HCT116 (cell line): ENCODE measurements at regions not wholly inside any gene's neighbourhood (a gene's known extent, or its start where the extent isn't known, plus 50 kb on each side); places are given as distances from the start of the nearest gene placed in this dataset.
"Not testable (repeated sequence)": the region's sequence is repeated elsewhere in the genome, so short reads cannot be mapped to it uniquely, and the experiment has no call there.

Source experiments
- ATAC-seq: fragments of 200-7000 bp; cut with Tn5 transposase; 2 replicates; pipeline ENCODE4 v1.9.1; 2020; ENCODE audit warnings: mild to moderate bottlenecking, moderate library complexity
- BruUV-seq: library from RNA; stranded (reverse); fragments of 400-500 nt; replicated peaks from 2 replicates; lab custom pipeline; 2021; lab: Mats Ljungman, UMichigan
- CTCF ChIA-PET: fragments of 300-600 bp; sonication (Branson Sonifier 250); formaldehyde crosslinking; loops from one replicate; lab custom pipeline; 2021; ENCODE audit warnings: antibody characterized with exemption; lab: Charles Lee
- POLR2A ChIA-PET: fragments of 300-600, 350-600 bp; sonication (Branson Sonifier 250); formaldehyde crosslinking; loops from one replicate; lab custom pipeline; 2021; ENCODE audit warnings: antibody characterized with exemption; lab: Charles Lee
- RAD21 ChIA-PET, 2 experiments: fragments of 300-600 bp; sonication (Branson Sonifier 250); formaldehyde crosslinking; loops; one replicate each; lab custom pipeline; 2023; ENCODE audit warnings: low total read pairs in 2 of 2; ENCODE audit not compliant: uncharacterized antibody in 2 of 2, unreplicated experiment in 2 of 2, low non-redundant PET in 1 of 2; lab: Charles Lee
- DNase-seq: peaks from one replicate; pipeline ENCODE4 v3.0.0-alpha.2; 2010; ENCODE audit warnings: low read depth, low spot score
- H2AFZ ChIP-seq: fragments of 200-600 bp; shearing (Covaris generic), sonication (generic); 2 replicates; pipeline ENCODE4 v1.6.1; 2017; ENCODE audit warnings: low read depth, mixed run types, mixed read lengths, antibody characterized with exemption, low read length; ENCODE audit not compliant: poor library complexity, severe bottlenecking
- H3K27ac ChIP-seq: 2 replicates; pipeline ENCODE4 v1.5.1; 2012; ENCODE audit warnings: low read depth, low read length
- H3K27me3 ChIP-seq: fragments of 200-600 bp; sonication (generic); 2 replicates; pipeline ENCODE4 v1.6.1; 2016; ENCODE audit warnings: mixed run types, low read length, mixed read lengths; ENCODE audit not compliant: insufficient read depth
- H3K36me3 ChIP-seq, 2 experiments: fragments of 200-500 bp in 1 of 2; fragments of 200-600 bp in 1 of 2; sonication (Bioruptor generic) in 1 of 2; sonication (generic) in 1 of 2; 2 replicates each; pipeline versions ENCODE4 v1.5.1 to v1.6.1; 2014 to 2016; ENCODE audit warnings: low read length in 2 of 2, inconsistent platforms in 1 of 2, mixed read lengths in 1 of 2, mixed run types in 1 of 2; ENCODE audit not compliant: insufficient read depth in 2 of 2, control insufficient read depth in 1 of 2
- H3K4me1 ChIP-seq, 2 experiments: fragments of 200-600 bp in 1 of 2; sonication (generic) in 1 of 2; 2 replicates each; pipeline versions ENCODE4 v1.5.1 to v1.6.1; 2012 to 2017; ENCODE audit warnings: low read length in 2 of 2, inconsistent platforms in 1 of 2, mild to moderate bottlenecking in 1 of 2, mixed read lengths in 1 of 2, mixed run types in 1 of 2, moderate library complexity in 1 of 2; ENCODE audit not compliant: insufficient read depth in 2 of 2, control insufficient read depth in 1 of 2
- H3K4me2 ChIP-seq: fragments of 200-600 bp; sonication (generic); 2 replicates; pipeline ENCODE4 v1.6.1; 2017; ENCODE audit warnings: mixed run types, low read length, mixed read lengths
- H3K4me3 ChIP-seq, 2 experiments: fragments of 200-600 bp in 1 of 2; sonication (generic) in 1 of 2; replicated peaks in 1 of 2; 2 replicates each; pipeline ENCODE4 v1.5.1; 2011 to 2016; ENCODE audit warnings: low read length in 2 of 2, control low read depth in 1 of 2, low read depth in 1 of 2, mild to moderate bottlenecking in 1 of 2, mixed read lengths in 1 of 2, mixed run types in 1 of 2
- H3K79me2 ChIP-seq: fragments of 200-600 bp; sonication (generic); 2 replicates; pipeline ENCODE4 v1.6.1; 2017; ENCODE audit warnings: mild to moderate bottlenecking, mixed run types, low read length, moderate library complexity, mixed read lengths; ENCODE audit not compliant: insufficient read depth
- H3K9ac ChIP-seq: fragments of 200-600 bp; sonication (generic); 2 replicates; pipeline ENCODE4 v1.6.1; 2016; ENCODE audit warnings: low read length, mixed read lengths
- H3K9me2 ChIP-seq: fragments of 200-600 bp; sonication (generic), shearing (Covaris generic); 2 replicates; pipeline ENCODE4 v1.6.1; 2017; ENCODE audit warnings: mixed run types, mild to moderate bottlenecking, moderate library complexity; ENCODE audit not compliant: insufficient read depth
- H3K9me3 ChIP-seq, 2 experiments: fragments of 200-500 bp in 1 of 2; fragments of 200-600 bp in 1 of 2; sonication (Bioruptor generic) in 1 of 2; sonication (generic) in 1 of 2; 2 replicates each; pipeline ENCODE4 v1.6.1; 2014 to 2017; ENCODE audit warnings: low read length in 2 of 2, mixed read lengths in 2 of 2, inconsistent platforms in 1 of 2, low read depth in 1 of 2, mild to moderate bottlenecking in 1 of 2, mixed run types in 1 of 2, moderate library complexity in 1 of 2; ENCODE audit not compliant: control insufficient read depth in 1 of 2, insufficient read depth in 1 of 2
- H4K20me1 ChIP-seq: fragments of 200-600 bp; sonication (generic), shearing (Covaris generic); 2 replicates; pipeline ENCODE4 v1.6.1; 2017; ENCODE audit warnings: mixed run types, mild to moderate bottlenecking, moderate library complexity; ENCODE audit not compliant: insufficient read depth
- CBX3 ChIP-seq: IDR thresholded peaks from 2 replicates; pipeline ENCODE4 v1.6.1; 2012; ENCODE audit warnings: low read depth
- CTCF ChIP-seq, 3 experiments: fragments of 200-600 bp in 1 of 3; sonication (generic) in 1 of 3; IDR thresholded peaks in 2 of 3; conservative IDR thresholded peaks in 1 of 3; 2 replicates each; pipeline ENCODE4 v1.5.1; 2012 to 2017; ENCODE audit warnings: low read depth in 2 of 3, low read length in 2 of 3, antibody characterized with exemption in 1 of 3, borderline replicate concordance in 1 of 3, control low read depth in 1 of 3, mild to moderate bottlenecking in 1 of 3, mixed read lengths in 1 of 3, mixed run types in 1 of 3, moderate library complexity in 1 of 3; ENCODE audit not compliant: insufficient read depth in 1 of 3
- EZH2 ChIP-seq: fragments of 200-600 bp; sonication (generic); IDR thresholded peaks from 2 replicates; pipeline ENCODE4 v1.6.1; 2017; ENCODE audit warnings: antibody characterized with exemption, mixed run types
- FOSL1 ChIP-seq: IDR thresholded peaks from 2 replicates; pipeline ENCODE4 v1.6.1; 2012; ENCODE audit warnings: low read depth
- JUND ChIP-seq: IDR thresholded peaks from 2 replicates; pipeline ENCODE4 v1.6.1; 2012
- POLR2A ChIP-seq: IDR thresholded peaks from 2 replicates; pipeline ENCODE4 v1.7.0; 2011; ENCODE audit warnings: borderline replicate concordance; ENCODE audit not compliant: insufficient read depth, insufficient read length; ENCODE audit errors: extremely low read depth
- POLR2AphosphoS5 ChIP-seq: IDR thresholded peaks from 2 replicates; pipeline ENCODE4 v1.6.1; 2011; ENCODE audit warnings: mild to moderate bottlenecking, low read depth, low read length, moderate library complexity
- TCF7L2 ChIP-seq: IDR thresholded peaks from 2 replicates; pipeline ENCODE4 v1.7.0; 2011; ENCODE audit warnings: borderline replicate concordance, inconsistent platforms; ENCODE audit not compliant: insufficient read depth, insufficient read length; ENCODE audit errors: extremely low read depth
- YY1 ChIP-seq: IDR thresholded peaks from 2 replicates; pipeline ENCODE4 v1.6.1; 2011; ENCODE audit warnings: low read length, low read depth, moderate library complexity, mild to moderate bottlenecking; ENCODE audit not compliant: insufficient replicate concordance; ENCODE audit errors: extremely low read depth
- ZBTB33 ChIP-seq: IDR thresholded peaks from 2 replicates; pipeline ENCODE4 v1.6.1; 2011; ENCODE audit warnings: mild to moderate bottlenecking, low read length, moderate library complexity; ENCODE audit not compliant: insufficient replicate concordance; ENCODE audit errors: extremely low read depth
- ZFX ChIP-seq: fragments of 450-650 bp; IDR thresholded peaks from 2 replicates; pipeline ENCODE4 v1.6.1; 2017
- intact Hi-C: fragments of 100-400 bp; cut with micrococcal nuclease; formaldehyde crosslinking; loops from 2 replicates; pipeline ENCODE4 v1.10.0; 2022
- TF ChIP-seq, protein P1 (sequence below): IDR thresholded peaks from 2 replicates; pipeline ENCODE4 v1.6.1; 2012; ENCODE audit warnings: low read depth

DNA sequence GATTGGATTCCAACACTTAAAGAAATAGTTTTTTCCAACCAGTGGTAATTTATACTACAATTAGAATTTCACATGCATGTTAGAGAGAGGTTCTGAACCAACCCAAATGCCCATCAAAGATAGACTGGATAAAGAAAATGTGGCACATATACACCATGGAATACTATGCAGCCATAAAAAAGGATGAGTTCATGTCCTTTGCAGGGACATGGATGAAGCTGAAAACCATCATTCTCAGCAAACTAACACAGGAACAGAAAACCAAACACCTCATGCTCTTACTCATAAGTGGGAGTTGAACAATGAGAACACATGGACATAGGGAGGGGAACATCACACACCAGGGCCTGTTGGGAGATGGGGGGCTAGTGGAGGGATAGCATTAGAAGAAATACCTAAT lies 532.2 kb downstream of the EDEM1 start:
- H3K4me2 ChIP-seq, intact Hi-C loops, H4K20me1 ChIP-seq, H3K4me1 ChIP-seq, DNase-seq, RAD21 ChIA-PET, H3K9me2 ChIP-seq, H2AFZ ChIP-seq, H3K27me3 ChIP-seq, H3K4me3 ChIP-seq, H3K36me3 ChIP-seq, H3K27ac ChIP-seq, BruUV-seq, ATAC-seq, H3K9me3 ChIP-seq, CTCF ChIA-PET, H3K9ac ChIP-seq, POLR2A ChIA-PET: not testable (repeated sequence)
- H3K79me2 ChIP-seq: peaks cover 10% of the 10 kb centered on the region

DNA sequence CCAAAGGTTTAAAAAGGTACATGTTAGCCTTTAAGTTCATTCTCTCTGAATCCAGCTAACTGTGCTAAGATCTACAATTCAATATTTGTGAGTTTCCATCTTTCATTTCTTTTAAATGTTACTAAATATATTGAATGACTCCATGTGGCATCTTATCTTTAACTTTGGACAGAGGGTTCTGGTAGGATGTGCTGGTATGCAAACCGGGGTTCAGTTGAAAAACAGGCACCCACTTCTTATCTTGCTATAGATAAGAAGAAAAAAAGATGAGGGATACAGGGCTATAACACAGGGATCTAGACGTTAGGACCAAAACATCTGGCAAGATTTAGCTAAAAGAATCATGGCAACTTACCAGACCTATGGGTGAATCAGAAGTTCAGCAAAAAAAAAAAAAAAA lies 538.3 kb downstream of the EDEM1 start:
- RAD21 ChIA-PET: no interaction called here
- intact Hi-C loops: no loop called here
- CTCF ChIA-PET: interaction anchor here (1.5 kb wide), 1 partner anchor 13 kb away, joined by 4 read pairs; no protein-coding TSS in a partner anchor

More for the DNA sequence above, 538.3 kb downstream of the EDEM1 start:
- no peaks in the 10 kb centered on the region for H3K4me1 ChIP-seq
- H4K20me1 ChIP-seq: no peaks in the 10 kb centered on the region
- H2AFZ ChIP-seq: no peak overlapping the region
- H3K79me2 ChIP-seq: no peaks in the 10 kb centered on the region
- H3K27ac ChIP-seq: no peak overlapping the region
- H3K27me3 ChIP-seq: no peaks in the 10 kb centered on the region
- no peak overlapping the region for H3K9ac ChIP-seq
- DNase-seq: no peak
- POLR2A ChIA-PET: interaction anchor here (0.7 kb wide), 1 partner anchor 53 kb away, joined by 5 read pairs; no protein-coding TSS in a partner anchor
- no peak overlapping the region for H3K4me3 ChIP-seq
- H3K9me2 ChIP-seq: no peaks in the 10 kb centered on the region
- no TSS peak for BruUV-seq
- TF ChIP-seq JUND: no peak
- TF ChIP-seq CBX3: no peak
- no peak for TF ChIP-seq YY1
- no peak for TF ChIP-seq EZH2
- TF ChIP-seq POLR2AphosphoS5: no peak
- TF ChIP-seq, protein P1, sequence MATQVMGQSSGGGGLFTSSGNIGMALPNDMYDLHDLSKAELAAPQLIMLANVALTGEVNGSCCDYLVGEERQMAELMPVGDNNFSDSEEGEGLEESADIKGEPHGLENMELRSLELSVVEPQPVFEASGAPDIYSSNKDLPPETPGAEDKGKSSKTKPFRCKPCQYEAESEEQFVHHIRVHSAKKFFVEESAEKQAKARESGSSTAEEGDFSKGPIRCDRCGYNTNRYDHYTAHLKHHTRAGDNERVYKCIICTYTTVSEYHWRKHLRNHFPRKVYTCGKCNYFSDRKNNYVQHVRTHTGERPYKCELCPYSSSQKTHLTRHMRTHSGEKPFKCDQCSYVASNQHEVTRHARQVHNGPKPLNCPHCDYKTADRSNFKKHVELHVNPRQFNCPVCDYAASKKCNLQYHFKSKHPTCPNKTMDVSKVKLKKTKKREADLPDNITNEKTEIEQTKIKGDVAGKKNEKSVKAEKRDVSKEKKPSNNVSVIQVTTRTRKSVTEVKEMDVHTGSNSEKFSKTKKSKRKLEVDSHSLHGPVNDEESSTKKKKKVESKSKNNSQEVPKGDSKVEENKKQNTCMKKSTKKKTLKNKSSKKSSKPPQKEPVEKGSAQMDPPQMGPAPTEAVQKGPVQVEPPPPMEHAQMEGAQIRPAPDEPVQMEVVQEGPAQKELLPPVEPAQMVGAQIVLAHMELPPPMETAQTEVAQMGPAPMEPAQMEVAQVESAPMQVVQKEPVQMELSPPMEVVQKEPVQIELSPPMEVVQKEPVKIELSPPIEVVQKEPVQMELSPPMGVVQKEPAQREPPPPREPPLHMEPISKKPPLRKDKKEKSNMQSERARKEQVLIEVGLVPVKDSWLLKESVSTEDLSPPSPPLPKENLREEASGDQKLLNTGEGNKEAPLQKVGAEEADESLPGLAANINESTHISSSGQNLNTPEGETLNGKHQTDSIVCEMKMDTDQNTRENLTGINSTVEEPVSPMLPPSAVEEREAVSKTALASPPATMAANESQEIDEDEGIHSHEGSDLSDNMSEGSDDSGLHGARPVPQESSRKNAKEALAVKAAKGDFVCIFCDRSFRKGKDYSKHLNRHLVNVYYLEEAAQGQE: no peak
- no peak for TF ChIP-seq POLR2A
- no peak for TF ChIP-seq ZFX
- TF ChIP-seq FOSL1: no peak
- no peak for TF ChIP-seq CTCF (IDR thresholded peaks at IDR 0.05 in 2 of 3, conservative IDR thresholded peaks at IDR 0.05 in 1 of 3; ENCODE audit: borderline replicate concordance in 1 of 3, insufficient read depth in 1 of 3, low read depth in 2 of 3, low read length in 2 of 3)
- no peak for TF ChIP-seq ZBTB33
- TF ChIP-seq TCF7L2: no peak
- TF ChIP-seq, all 23 proteins: peak for 0
- H3K4me2 ChIP-seq: no peak overlapping the region
- ATAC-seq: no peak
- no peaks in the 10 kb centered on the region for H3K9me3 ChIP-seq
- no peaks in the 10 kb centered on the region for H3K36me3 ChIP-seq
